GM12878 (cell line): ENCODE measurements at regions not wholly inside any gene's neighbourhood (a gene's known extent, or its start where the extent isn't known, plus 50 kb on each side); places are given as distances from the start of the nearest gene placed in this dataset.

Experiments
- ATAC-seq: fragments of 200-7000 bp; cut with Tn5 transposase; 3 replicates; pipeline ENCODE4 v1.9.1; 2020; ENCODE audit warnings: mild to moderate bottlenecking, moderate library complexity
- BruUV-seq: library from RNA; stranded (reverse); fragments of 400-500 nt; replicated peaks from 2 replicates; lab custom pipeline; 2021; lab: Mats Ljungman, UMichigan
- CTCF ChIA-PET: fragments of 300-600 bp; sonication (Branson Sonifier 250); formaldehyde crosslinking; extraction: SDS; loops from one replicate; lab custom pipeline; 2021; ENCODE audit warnings: inconsistent platforms; lab: Yijun Ruan, JAX
- POLR2A ChIA-PET: fragments of 350-600 bp; formaldehyde crosslinking; extraction: SDS; loops from one replicate; lab custom pipeline; 2021; ENCODE audit warnings: inconsistent platforms; lab: Charles Lee
- RAD21 ChIA-PET: fragments of 300-600 bp; sonication (Branson Sonifier 250); formaldehyde crosslinking; loops from one replicate; lab custom pipeline; 2023; ENCODE audit warnings: antibody characterized with exemption; ENCODE audit not compliant: unreplicated experiment; lab: Charles Lee
- SMC1A ChIA-PET: fragments of 300-600 bp; sonication (Branson Sonifier 250); formaldehyde crosslinking; loops from one replicate; lab custom pipeline; 2023; ENCODE audit not compliant: unreplicated experiment, uncharacterized antibody; lab: Charles Lee
- DNase-seq: peaks from one replicate; pipeline ENCODE4 v3.0.0-alpha.2; 2011; ENCODE audit warnings: low read depth, low spot score
- FAIRE-seq: peaks from 3 replicates; lab custom pipeline; 2011; peaks lifted over from hg19 to GRCh38; lab: Jason Lieb, UNC
- H2AFZ ChIP-seq: 2 replicates; pipeline ENCODE4 v1.6.0; 2011; ENCODE audit warnings: low read depth, low read length, control low read depth; ENCODE audit not compliant: control insufficient read depth
- H3K27ac ChIP-seq: 2 replicates; pipeline ENCODE4 v1.5.1; 2011; ENCODE audit warnings: control low read depth; ENCODE audit not compliant: control insufficient read depth, insufficient read depth
- H3K27me3 ChIP-seq, 2 experiments: replicated peaks in 1 of 2; 2 replicates each; pipeline versions ENCODE4 v1.6.0 to v1.6.1; 2011; ENCODE audit warnings: low read length in 1 of 2; ENCODE audit not compliant: control insufficient read depth in 2 of 2, insufficient read depth in 2 of 2
- H3K36me3 ChIP-seq, 2 experiments: 2 replicates each; pipeline ENCODE4 v1.5.1; 2011; ENCODE audit warnings: low read length in 1 of 2; ENCODE audit not compliant: control insufficient read depth in 2 of 2, insufficient read depth in 2 of 2
- H3K4me1 ChIP-seq: 2 replicates; pipeline ENCODE4 v1.6.1; 2011; ENCODE audit warnings: mild to moderate bottlenecking, low read length, moderate library complexity, mixed read lengths; ENCODE audit not compliant: control insufficient read depth, insufficient read depth
- H3K4me2 ChIP-seq: 2 replicates; pipeline ENCODE4 v1.6.0; 2011; ENCODE audit warnings: control low read depth; ENCODE audit not compliant: control insufficient read depth, insufficient read depth
- H3K4me3 ChIP-seq: fragments of 200-600 bp; sonication (generic); 2 replicates; pipeline ENCODE4 v1.5.1; 2016
- H3K79me2 ChIP-seq: 2 replicates; pipeline ENCODE4 v1.6.0; 2011; ENCODE audit warnings: low read length; ENCODE audit not compliant: control insufficient read depth, insufficient read depth
- H3K9ac ChIP-seq: 2 replicates; pipeline ENCODE4 v1.8.0; 2011; ENCODE audit warnings: low read length, control low read depth, mixed read lengths; ENCODE audit not compliant: control insufficient read depth, insufficient read depth
- H3K9me3 ChIP-seq: replicated peaks from 3 replicates; pipeline ENCODE4 v1.5.1; 2011; ENCODE audit warnings: mild to moderate bottlenecking, low read length; ENCODE audit not compliant: control insufficient read depth, insufficient read depth
- H4K20me1 ChIP-seq: 2 replicates; pipeline ENCODE4 v1.6.0; 2011; ENCODE audit not compliant: control insufficient read depth, insufficient read depth
- BMI1 ChIP-seq: fragments of 450-650 bp; IDR thresholded peaks from 2 replicates; pipeline ENCODE4 v1.6.1; 2016; ENCODE audit warnings: mild to moderate bottlenecking, moderate library complexity, borderline replicate concordance
- CREB1 ChIP-seq: IDR thresholded peaks from 2 replicates; pipeline ENCODE4 v1.6.1; 2012; ENCODE audit warnings: low read depth, mild to moderate bottlenecking, inconsistent platforms
- EP300 ChIP-seq, 2 experiments: fragments of 150-350 bp in 1 of 2; IDR thresholded peaks; 2 replicates each; pipeline ENCODE4 v1.6.1; 2011 to 2012; ENCODE audit warnings: low read depth in 2 of 2, low read length in 2 of 2, borderline replicate concordance in 1 of 2, improper control_type of control experiment in 1 of 2, inconsistent platforms in 1 of 2; ENCODE audit not compliant: control insufficient read depth in 1 of 2
- ETV6 ChIP-seq, 2 experiments: fragments of 450-650 bp in 1 of 2; IDR thresholded peaks in 1 of 2; conservative IDR thresholded peaks in 1 of 2; 2 replicates each; pipeline ENCODE4 v1.6.1; 2014; ENCODE audit warnings: antibody characterized with exemption in 1 of 2, borderline replicate concordance in 1 of 2, low read depth in 1 of 2, mild to moderate bottlenecking in 1 of 2, moderate library complexity in 1 of 2
- HDAC6 ChIP-seq: fragments of 200-600 bp; sonication (generic); IDR thresholded peaks from one replicate; pipeline ENCODE4 v1.8.0; 2017; ENCODE audit warnings: antibody characterized with exemption; ENCODE audit not compliant: unreplicated experiment
- JUND ChIP-seq: IDR thresholded peaks from 2 replicates; pipeline ENCODE4 v1.6.1; 2012; ENCODE audit warnings: low read depth, mild to moderate bottlenecking, low read length, improper control_type of control experiment, moderate library complexity
- KAT2A ChIP-seq: conservative IDR thresholded peaks from 2 replicates; pipeline ENCODE4 v1.6.1; 2011; ENCODE audit warnings: low read depth, low read length; ENCODE audit not compliant: control insufficient read depth
- MEF2B ChIP-seq: fragments of 450-650 bp; IDR thresholded peaks from 2 replicates; pipeline ENCODE4 v1.6.1; 2018; ENCODE audit warnings: mild to moderate bottlenecking, moderate library complexity; ENCODE audit not compliant: partially characterized antibody, poor library complexity, severe bottlenecking
- STAT3 ChIP-seq: IDR thresholded peaks from 2 replicates; pipeline ENCODE4 v1.6.1; 2011; ENCODE audit warnings: low read depth, low read length, improper control_type of control experiment
- TCF3 ChIP-seq: IDR thresholded peaks from 2 replicates; pipeline ENCODE4 v1.6.1; 2012; ENCODE audit warnings: low read depth, mild to moderate bottlenecking, low read length, borderline replicate concordance; ENCODE audit not compliant: insufficient read depth
- WRNIP1 ChIP-seq: IDR thresholded peaks from 2 replicates; pipeline ENCODE4 v1.6.1; 2011; ENCODE audit warnings: low read depth, low read length, improper control_type of control experiment, borderline replicate concordance
- ZNF217 ChIP-seq: fragments of 450-650 bp; IDR thresholded peaks from 2 replicates; pipeline ENCODE4 v1.6.1; 2017; ENCODE audit warnings: antibody characterized with exemption, mild to moderate bottlenecking
- ZNF384 ChIP-seq: IDR thresholded peaks from 2 replicates; pipeline ENCODE4 v1.6.1; 2012; ENCODE audit warnings: low read depth, mild to moderate bottlenecking, low read length, improper control_type of control experiment, borderline replicate concordance
- ZNF592 ChIP-seq: fragments of 450-650 bp; IDR thresholded peaks from 2 replicates; pipeline ENCODE4 v1.6.1; 2017; ENCODE audit warnings: mild to moderate bottlenecking, moderate library complexity
- WGBS: methylation state at CpG from one replicate; pipeline ENCODE4 v1.1.6; 2016; ENCODE audit warnings: low lambda C conversion rate; ENCODE audit not compliant: insufficient replicate concordance, insufficient coverage; ENCODE audit errors: missing lambda C conversion rate; 5-methylcytosine and 5-hydroxymethylcytosine counted together
- in situ Hi-C: fragments of 300-500 bp; cut with MboI; formaldehyde crosslinking; loops from 9 replicates; pipeline ENCODE4 v1.14.3; 2018; ENCODE audit warnings: mixed read lengths
- intact Hi-C: fragments of 100-400 bp; cut with micrococcal nuclease; formaldehyde crosslinking; loops from one replicate; pipeline ENCODE4 v1.14.2; 2022; ENCODE audit not compliant: unreplicated experiment
- TF ChIP-seq, protein P1 (sequence below): fragments of 450-650 bp; IDR thresholded peaks from 2 replicates; pipeline ENCODE4 v1.6.1; 2014; ENCODE audit warnings: mild to moderate bottlenecking
- TF ChIP-seq, protein P2 (sequence below): IDR thresholded peaks from 2 replicates; pipeline ENCODE4 v1.6.1; 2011; ENCODE audit warnings: low read depth, low read length, improper control_type of control experiment, borderline replicate concordance

DNA sequence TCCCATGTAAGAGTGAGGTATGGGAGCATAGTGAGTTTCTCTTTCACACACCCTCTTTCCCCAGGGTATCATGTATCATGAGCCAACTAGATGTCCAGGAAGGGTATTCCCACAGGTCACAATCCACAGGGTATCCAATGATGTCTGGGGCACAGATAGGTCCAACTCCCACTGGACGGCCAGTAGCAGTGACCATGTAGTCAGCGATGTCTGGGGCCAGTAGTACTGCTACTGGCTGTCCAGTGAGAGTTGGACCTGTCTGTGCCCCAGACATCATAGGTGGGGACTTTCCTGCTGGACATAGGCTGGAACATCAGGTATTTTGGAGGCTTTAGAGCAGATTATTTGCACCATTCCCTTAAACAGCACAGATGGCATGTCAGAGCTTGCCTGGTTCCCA, 352.6 kb upstream of the SGCD start (continued):
- TF ChIP-seq, protein P1, sequence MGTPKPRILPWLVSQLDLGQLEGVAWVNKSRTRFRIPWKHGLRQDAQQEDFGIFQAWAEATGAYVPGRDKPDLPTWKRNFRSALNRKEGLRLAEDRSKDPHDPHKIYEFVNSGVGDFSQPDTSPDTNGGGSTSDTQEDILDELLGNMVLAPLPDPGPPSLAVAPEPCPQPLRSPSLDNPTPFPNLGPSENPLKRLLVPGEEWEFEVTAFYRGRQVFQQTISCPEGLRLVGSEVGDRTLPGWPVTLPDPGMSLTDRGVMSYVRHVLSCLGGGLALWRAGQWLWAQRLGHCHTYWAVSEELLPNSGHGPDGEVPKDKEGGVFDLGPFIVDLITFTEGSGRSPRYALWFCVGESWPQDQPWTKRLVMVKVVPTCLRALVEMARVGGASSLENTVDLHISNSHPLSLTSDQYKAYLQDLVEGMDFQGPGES: no peak
- no peak for TF ChIP-seq KAT2A
- no peak for TF ChIP-seq BMI1
- TF ChIP-seq ZNF384: no peak
- no peak for TF ChIP-seq HDAC6
- no peak for TF ChIP-seq ETV6 (conservative IDR thresholded peaks at IDR 0.05 in 1 of 2, IDR thresholded peaks at IDR 0.05 in 1 of 2; ENCODE audit: borderline replicate concordance in 1 of 2, low read depth in 1 of 2)
- no peak for TF ChIP-seq MEF2B

DNA sequence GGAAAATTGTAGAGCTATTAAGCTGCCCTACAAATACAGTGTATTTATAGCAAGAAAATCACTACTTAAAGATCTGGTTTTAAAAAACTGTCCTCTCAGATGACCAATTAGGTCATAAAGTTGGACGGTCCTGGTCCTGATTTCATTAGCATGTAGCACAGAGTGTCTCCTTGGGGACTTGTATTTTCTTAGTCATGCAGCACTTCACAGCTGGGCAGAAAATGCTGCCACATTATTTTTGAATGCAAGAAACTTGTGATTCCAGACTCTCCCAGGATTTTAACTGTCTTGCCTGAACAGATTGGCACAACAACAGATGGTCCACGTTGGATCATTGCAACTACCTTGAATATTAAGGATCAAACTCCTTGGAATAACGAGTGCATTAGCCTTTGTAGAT, 348.1 kb upstream of the SGCD start:
- intact Hi-C loops (no loop called here), in situ Hi-C loops (no loop called here)
- FAIRE-seq (no peak), ATAC-seq (no peak), DNase-seq (no peak)
- H2AFZ ChIP-seq: no peak overlapping the region
- no peaks in the 10 kb centered on the region for H3K9me3 ChIP-seq
- SMC1A ChIA-PET: no interaction called here
- no peaks in the 10 kb centered on the region for H3K79me2 ChIP-seq
- RAD21 ChIA-PET: no interaction called here
- no peak overlapping the region for H3K4me2 ChIP-seq
- H3K4me3 ChIP-seq: no peak overlapping the region
- POLR2A ChIA-PET: no interaction called here
- no peaks in the 10 kb centered on the region for H3K4me1 ChIP-seq
- 3% methylated on average over 3 of the region's 3 CpGs for WGBS
- CTCF ChIA-PET: no interaction called here
- H4K20me1 ChIP-seq: no peaks in the 10 kb centered on the region
- H3K9ac ChIP-seq: no peak overlapping the region
- no TSS peak for BruUV-seq
- no peak overlapping the region for H3K27ac ChIP-seq
- H3K27me3 ChIP-seq: peaks cover 0 to 4% of the 10 kb centered on the region in 2 experiments; a peak in 2 of 4 replicates
- H3K36me3 ChIP-seq: no peaks in the 10 kb centered on the region
- no peak for TF ChIP-seq TCF3
- TF ChIP-seq WRNIP1: no peak
- TF ChIP-seq, protein P1: no peak
- no peak for TF ChIP-seq EP300 (IDR thresholded peaks at IDR 0.05; ENCODE audit: borderline replicate concordance in 1 of 2, control insufficient read depth in 1 of 2, low read depth in 2 of 2, low read length in 2 of 2)
- no peak for TF ChIP-seq CREB1
- TF ChIP-seq, protein P2, sequence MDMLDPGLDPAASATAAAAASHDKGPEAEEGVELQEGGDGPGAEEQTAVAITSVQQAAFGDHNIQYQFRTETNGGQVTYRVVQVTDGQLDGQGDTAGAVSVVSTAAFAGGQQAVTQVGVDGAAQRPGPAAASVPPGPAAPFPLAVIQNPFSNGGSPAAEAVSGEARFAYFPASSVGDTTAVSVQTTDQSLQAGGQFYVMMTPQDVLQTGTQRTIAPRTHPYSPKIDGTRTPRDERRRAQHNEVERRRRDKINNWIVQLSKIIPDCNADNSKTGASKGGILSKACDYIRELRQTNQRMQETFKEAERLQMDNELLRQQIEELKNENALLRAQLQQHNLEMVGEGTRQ: no peak
- no peak for TF ChIP-seq STAT3
- no peak for TF ChIP-seq JUND
- TF ChIP-seq ZNF217: no peak
- no peak for TF ChIP-seq ZNF592
